ENCODE measurements at regions not wholly inside any gene's neighbourhood (a gene's known extent, or its start where the extent isn't known, plus 50 kb on each side); places are given as distances from the start of the nearest gene placed in this dataset.

GRCh38 chr5:58072300-58072965, 387.5 kb downstream of the PLK2 start:
- no peak for DNase-seq (ENCODE audit: low read depth, low spot score)

- no peak for DNase-seq (ENCODE audit: low read depth, low spot score)
These were observed 388.3 kb downstream of the PLK2 start for GRCh38 chr5:58071566-58071965.

GRCh38 chr5:58069846-58070245, 390.0 kb downstream of the PLK2 start:
- DNase-seq (ENCODE audit: low read depth, low spot score) = no peak

- DNase-seq (ENCODE audit: low read depth, low spot score) = no peak
These were observed 390.7 kb downstream of the PLK2 start for GRCh38 chr5:58069016-58069705.

- no peak for DNase-seq (ENCODE audit: low read depth, low spot score)
These were observed 393.3 kb downstream of the PLK2 start for GRCh38 chr5:58066557-58066956.

GRCh38 chr5:58066076-58066475, 393.8 kb downstream of the PLK2 start:
- no peak for DNase-seq (ENCODE audit: low read depth, low spot score)

- DNase-seq (ENCODE audit: low read depth, low spot score) = no peak
These were observed 395.1 kb downstream of the PLK2 start for GRCh38 chr5:58064801-58065200.

GRCh38 chr5:58060996-58061395, 398.9 kb downstream of the PLK2 start:
- DNase-seq (ENCODE audit: low read depth, low spot score) = no peak

GRCh38 chr5:58057324-58057723, 402.6 kb downstream of the PLK2 start:
- no peak for DNase-seq (ENCODE audit: low read depth, low spot score)

- no peak for DNase-seq (ENCODE audit: low read depth, low spot score)
These were observed 403.3 kb downstream of the PLK2 start for GRCh38 chr5:58056546-58056945.

GRCh38 chr5:58054018-58054417, 405.9 kb downstream of the PLK2 start:
- no peak for DNase-seq (ENCODE audit: low read depth, low spot score)

- no peak for DNase-seq (ENCODE audit: low read depth, low spot score)
These were observed 410.9 kb downstream of the PLK2 start for GRCh38 chr5:58048954-58049353.

GRCh38 chr5:58048185-58048925, 411.5 kb downstream of the PLK2 start:
- no peak for DNase-seq (ENCODE audit: low read depth, low spot score)

- DNase-seq (ENCODE audit: low read depth, low spot score) = no peak
These were observed 413.5 kb downstream of the PLK2 start for GRCh38 chr5:58046371-58046770.

- DNase-seq (ENCODE audit: low read depth, low spot score) = no peak
These were observed 415.7 kb downstream of the PLK2 start for GRCh38 chr5:58044166-58044565.

GRCh38 chr5:58043032-58043945, 416.6 kb downstream of the PLK2 start:
- DNase-seq (ENCODE audit: low read depth, low spot score) = no peak

GRCh38 chr5:58041884-58042283, 418.0 kb downstream of the PLK2 start:
- no peak for DNase-seq (ENCODE audit: low read depth, low spot score)

- no peak for DNase-seq (ENCODE audit: low read depth, low spot score)
These were observed 419.0 kb downstream of the PLK2 start for GRCh38 chr5:58040846-58041245.

- DNase-seq (ENCODE audit: low read depth, low spot score) = no peak
These were observed 419.8 kb downstream of the PLK2 start for GRCh38 chr5:58040044-58040443.

GRCh38 chr5:58037899-58038298, 422.0 kb downstream of the PLK2 start:
- no peak for DNase-seq (ENCODE audit: low read depth, low spot score)

GRCh38 chr5:58025809-58026208, 434.1 kb downstream of the PLK2 start:
- DNase-seq (ENCODE audit: low read depth, low spot score) = no peak

GRCh38 chr5:58024151-58024550, 435.7 kb downstream of the PLK2 start:
- DNase-seq (ENCODE audit: low read depth, low spot score) = no peak

Data from smooth muscle cell of the brain vasculature (primary cell).